Esophagus squamous epithelium (tissue), 4 donors: ENCODE measurements at regions not wholly inside any gene's neighbourhood (a gene's known extent, or its start where the extent isn't known, plus 50 kb on each side); places are given as distances from the start of the nearest gene placed in this dataset.

Experiments used
- POLR2A ChIP-seq, 4 donors: fragments of 450-650 bp; IDR thresholded peaks; one replicate each; pipeline ENCODE4 v1.6.1; 2017; ENCODE audit warnings: antibody characterized with exemption in 4 of 4, mild to moderate bottlenecking in 4 of 4, moderate library complexity in 3 of 4
- TF ChIP-seq, protein P1 (sequence below), 6 experiments: fragments of 450-650 bp in 4 of 6; fragments of 200-600 bp in 2 of 6; sonication (generic) in 2 of 6; IDR thresholded peaks; one replicate each; pipeline ENCODE4 v1.5.1; 2016 to 2019; ENCODE audit warnings: antibody characterized with exemption in 6 of 6, mild to moderate bottlenecking in 4 of 6, moderate library complexity in 4 of 6

DNA sequence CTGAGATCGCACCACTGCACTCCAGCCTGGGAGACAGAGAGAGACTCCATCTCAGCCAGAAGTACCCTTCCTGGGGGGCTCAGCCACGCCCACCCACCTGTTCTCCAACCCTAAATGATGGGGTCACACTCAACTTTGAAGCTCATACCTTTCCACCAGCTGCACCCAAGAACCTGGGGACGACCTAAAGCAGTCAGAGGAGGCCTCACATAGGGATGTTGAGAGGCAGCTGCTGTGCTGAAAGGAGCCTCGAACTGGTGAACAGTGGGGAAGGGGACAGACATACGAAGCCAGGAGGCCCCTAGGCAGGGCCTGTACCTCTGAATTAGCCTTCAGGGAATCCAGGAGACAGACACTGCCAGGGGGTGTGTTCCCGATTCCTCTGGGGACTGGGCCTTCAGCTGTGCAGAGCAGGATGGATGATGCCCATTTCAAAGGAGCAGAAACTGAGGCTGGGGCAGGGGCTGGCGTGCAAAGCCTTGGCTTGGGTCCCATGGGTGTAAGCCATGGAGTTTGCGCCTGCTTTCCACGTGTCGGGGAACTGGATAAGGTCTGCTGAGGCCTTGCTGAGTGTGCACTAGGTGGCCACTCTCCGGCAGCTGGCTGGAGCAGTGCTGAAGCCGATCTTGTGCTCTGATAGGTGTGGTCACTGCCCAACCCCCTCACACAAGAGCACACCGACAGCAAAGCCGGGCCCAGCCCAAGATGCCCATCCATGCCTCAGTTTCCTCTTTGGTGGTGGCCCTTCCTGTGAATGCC lies 130.8 kb downstream of the CPZ start:
- TF ChIP-seq POLR2A (IDR thresholded peaks at IDR 0.05), result no peak
- TF ChIP-seq, protein P1, sequence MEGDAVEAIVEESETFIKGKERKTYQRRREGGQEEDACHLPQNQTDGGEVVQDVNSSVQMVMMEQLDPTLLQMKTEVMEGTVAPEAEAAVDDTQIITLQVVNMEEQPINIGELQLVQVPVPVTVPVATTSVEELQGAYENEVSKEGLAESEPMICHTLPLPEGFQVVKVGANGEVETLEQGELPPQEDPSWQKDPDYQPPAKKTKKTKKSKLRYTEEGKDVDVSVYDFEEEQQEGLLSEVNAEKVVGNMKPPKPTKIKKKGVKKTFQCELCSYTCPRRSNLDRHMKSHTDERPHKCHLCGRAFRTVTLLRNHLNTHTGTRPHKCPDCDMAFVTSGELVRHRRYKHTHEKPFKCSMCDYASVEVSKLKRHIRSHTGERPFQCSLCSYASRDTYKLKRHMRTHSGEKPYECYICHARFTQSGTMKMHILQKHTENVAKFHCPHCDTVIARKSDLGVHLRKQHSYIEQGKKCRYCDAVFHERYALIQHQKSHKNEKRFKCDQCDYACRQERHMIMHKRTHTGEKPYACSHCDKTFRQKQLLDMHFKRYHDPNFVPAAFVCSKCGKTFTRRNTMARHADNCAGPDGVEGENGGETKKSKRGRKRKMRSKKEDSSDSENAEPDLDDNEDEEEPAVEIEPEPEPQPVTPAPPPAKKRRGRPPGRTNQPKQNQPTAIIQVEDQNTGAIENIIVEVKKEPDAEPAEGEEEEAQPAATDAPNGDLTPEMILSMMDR (IDR thresholded peaks at IDR 0.05), result no peak
